ENCODE measurements at regions not wholly inside any gene's neighbourhood (a gene's known extent, or its start where the extent isn't known, plus 50 kb on each side); places are given as distances from the start of the nearest gene placed in this dataset.

DNA sequence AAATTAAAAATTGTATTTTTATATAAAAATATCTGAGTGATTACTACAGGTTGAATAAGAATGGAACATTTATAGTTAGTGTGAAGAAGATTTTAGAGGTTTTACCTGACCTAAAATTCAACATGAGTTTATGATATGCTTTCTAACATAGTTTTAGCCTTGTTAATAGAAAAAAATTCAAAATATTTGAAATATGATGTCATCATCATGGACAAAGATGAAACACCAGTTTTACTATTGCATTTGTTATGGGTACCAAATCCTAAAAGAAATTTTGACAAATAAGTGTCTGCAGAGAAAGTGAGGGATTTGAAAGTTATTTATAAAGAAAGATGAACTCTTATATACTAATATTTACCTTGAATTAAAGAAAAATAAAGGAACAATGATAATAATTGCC lies 479.7 kb downstream of the TBC1D32 start:
- DNase-seq, result no peak
- TF ChIP-seq, protein P1, sequence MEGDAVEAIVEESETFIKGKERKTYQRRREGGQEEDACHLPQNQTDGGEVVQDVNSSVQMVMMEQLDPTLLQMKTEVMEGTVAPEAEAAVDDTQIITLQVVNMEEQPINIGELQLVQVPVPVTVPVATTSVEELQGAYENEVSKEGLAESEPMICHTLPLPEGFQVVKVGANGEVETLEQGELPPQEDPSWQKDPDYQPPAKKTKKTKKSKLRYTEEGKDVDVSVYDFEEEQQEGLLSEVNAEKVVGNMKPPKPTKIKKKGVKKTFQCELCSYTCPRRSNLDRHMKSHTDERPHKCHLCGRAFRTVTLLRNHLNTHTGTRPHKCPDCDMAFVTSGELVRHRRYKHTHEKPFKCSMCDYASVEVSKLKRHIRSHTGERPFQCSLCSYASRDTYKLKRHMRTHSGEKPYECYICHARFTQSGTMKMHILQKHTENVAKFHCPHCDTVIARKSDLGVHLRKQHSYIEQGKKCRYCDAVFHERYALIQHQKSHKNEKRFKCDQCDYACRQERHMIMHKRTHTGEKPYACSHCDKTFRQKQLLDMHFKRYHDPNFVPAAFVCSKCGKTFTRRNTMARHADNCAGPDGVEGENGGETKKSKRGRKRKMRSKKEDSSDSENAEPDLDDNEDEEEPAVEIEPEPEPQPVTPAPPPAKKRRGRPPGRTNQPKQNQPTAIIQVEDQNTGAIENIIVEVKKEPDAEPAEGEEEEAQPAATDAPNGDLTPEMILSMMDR (IDR thresholded peaks at IDR 0.05; ENCODE audit: low read depth, low read length, missing control alignments), result no peak

DNA sequence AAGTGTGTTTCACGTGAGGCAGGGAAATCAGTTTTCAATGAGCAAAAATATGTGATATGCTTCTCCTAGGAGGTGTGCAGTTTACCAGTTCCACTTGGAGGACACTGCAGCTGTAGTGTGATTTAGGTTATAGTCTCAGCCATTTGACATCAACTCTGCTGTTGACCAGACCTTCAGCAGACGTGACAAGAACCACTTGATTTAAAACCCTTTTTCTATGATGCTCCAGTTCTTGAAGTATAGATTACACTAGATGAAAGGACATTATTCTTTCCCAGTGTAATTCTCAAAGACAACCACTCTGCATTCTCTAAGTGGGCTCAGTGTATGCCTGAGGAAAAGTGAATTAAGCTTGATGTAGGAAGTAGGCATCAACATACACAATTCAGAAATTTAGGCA lies 480.8 kb downstream of the TBC1D32 start:
- Histone ChIP-seq H3K27ac (no peak overlapping the region), H3K4me3 (ENCODE audit: low read depth, low read length) (no peak overlapping the region), H3K27me3 (replicated peaks) (no peaks in the 10 kb centered on the region), H3K36me3 (replicated peaks) (no peaks in the 10 kb centered on the region)
- no peak for DNase-seq
- TF ChIP-seq, protein P1 (IDR thresholded peaks at IDR 0.05; ENCODE audit: low read depth, low read length, missing control alignments), result no peak
- in situ Hi-C loops (cut with HindIII; ENCODE audit: low pct_ligation_motif_present, low sequenced_read_pairs), result no loop called here

More for the DNA sequence above, 479.7 kb downstream of the TBC1D32 start:
- H3K27ac ChIP-seq, result no peak overlapping the region
- H3K36me3 ChIP-seq (replicated peaks), result no peaks in the 10 kb centered on the region
- in situ Hi-C loops (cut with HindIII; ENCODE audit: low pct_ligation_motif_present, low sequenced_read_pairs), result no loop called here
- no peak overlapping the region for H3K4me3 ChIP-seq (ENCODE audit: low read depth, low read length)
- no peaks in the 10 kb centered on the region for H3K27me3 ChIP-seq (replicated peaks)

DNA sequence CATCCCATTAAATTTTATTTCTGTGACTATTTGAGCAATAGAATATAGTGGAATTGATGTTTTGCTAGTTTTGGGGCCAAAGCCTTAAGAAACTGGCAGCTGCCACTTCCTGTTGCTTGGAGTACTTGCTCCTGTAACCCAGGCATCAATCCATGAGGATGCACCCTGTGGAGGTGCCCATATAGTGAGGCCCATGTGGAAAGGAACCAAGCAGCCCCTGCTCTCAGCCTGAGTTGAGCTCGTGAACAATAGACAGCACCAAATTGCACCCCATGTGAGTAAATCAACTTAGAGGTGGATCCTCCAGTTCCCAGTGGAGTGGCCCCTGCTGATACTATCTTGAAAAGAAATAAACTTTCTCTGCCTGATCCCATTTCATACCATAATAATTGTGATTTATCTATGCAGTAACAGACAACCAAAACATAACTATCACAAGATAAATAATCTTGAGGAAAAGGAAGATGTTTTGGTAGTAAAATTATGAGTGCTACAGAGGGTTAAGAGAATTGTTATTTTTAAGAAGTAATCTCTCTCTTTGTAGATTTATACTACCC lies 481.9 kb downstream of the TBC1D32 start:
- Histone ChIP-seq H3K27me3 (replicated peaks) (no peaks in the 10 kb centered on the region), H3K4me3 (ENCODE audit: low read depth, low read length) (no peak overlapping the region), H3K27ac (no peak overlapping the region), H3K36me3 (replicated peaks) (no peaks in the 10 kb centered on the region)
- TF ChIP-seq, protein P1 (IDR thresholded peaks at IDR 0.05; ENCODE audit: low read depth, low read length, missing control alignments), result no peak
- in situ Hi-C loops (cut with HindIII; ENCODE audit: low pct_ligation_motif_present, low sequenced_read_pairs), result no loop called here
- no peak for DNase-seq

DNA sequence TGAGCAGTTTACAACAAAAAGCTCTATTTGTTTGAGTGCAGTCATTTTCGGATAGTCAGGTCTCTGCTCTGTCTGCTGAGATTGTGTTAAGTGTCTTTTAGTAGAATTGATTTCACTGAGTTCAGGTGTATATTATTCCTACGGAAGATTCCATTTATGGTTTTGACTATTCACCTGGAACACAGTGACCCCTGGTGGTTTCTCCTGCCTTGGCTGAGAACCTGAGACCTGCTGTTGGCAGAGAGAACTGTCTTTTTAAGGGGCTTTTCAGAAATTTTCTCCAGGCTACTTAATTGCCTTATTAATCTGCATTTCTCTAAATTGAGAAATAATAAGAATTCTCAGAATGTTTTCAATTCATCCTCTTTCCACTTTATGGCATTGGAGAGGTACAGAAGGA lies 508.0 kb downstream of the TBC1D32 start:
- in situ Hi-C loops (cut with HindIII; ENCODE audit: low pct_ligation_motif_present, low sequenced_read_pairs), result no loop called here
- H3K36me3 ChIP-seq (replicated peaks), result no peaks in the 10 kb centered on the region
- H3K27me3 ChIP-seq (replicated peaks), result no peaks in the 10 kb centered on the region
- TF ChIP-seq, protein P1 (IDR thresholded peaks at IDR 0.05; ENCODE audit: low read depth, low read length, missing control alignments), result peak; percentile 56
- no peak overlapping the region for H3K27ac ChIP-seq
- H3K4me3 ChIP-seq (ENCODE audit: low read depth, low read length), result no peak overlapping the region
- no peak for DNase-seq

DNA sequence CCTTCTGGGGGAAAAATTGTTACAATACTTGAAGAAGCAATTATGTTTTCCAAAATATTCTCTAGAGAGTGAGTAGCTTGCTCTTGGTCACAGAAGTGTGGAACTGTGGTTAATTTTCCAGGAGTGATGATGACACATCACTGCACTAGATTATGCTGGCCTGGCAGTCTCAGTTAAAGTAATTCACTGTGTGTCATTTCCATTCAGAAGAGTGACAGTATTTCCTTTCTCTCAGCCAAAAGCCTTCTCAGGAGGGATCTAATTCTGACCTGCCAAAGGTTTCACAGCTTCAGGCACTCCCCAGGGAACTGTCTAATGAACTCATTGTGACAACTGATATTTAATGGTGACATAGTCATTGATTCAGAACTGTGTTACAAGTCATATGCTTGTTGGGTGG lies 517.5 kb downstream of the TBC1D32 start:
- no peak overlapping the region for H3K27ac ChIP-seq
- no peak for DNase-seq
- H3K4me3 ChIP-seq (ENCODE audit: low read depth, low read length), result no peak overlapping the region
- TF ChIP-seq, protein P1 (IDR thresholded peaks at IDR 0.05; ENCODE audit: low read depth, low read length, missing control alignments), result no peak
- in situ Hi-C loops (cut with HindIII; ENCODE audit: low pct_ligation_motif_present, low sequenced_read_pairs), result no loop called here
- no peaks in the 10 kb centered on the region for H3K36me3 ChIP-seq (replicated peaks)
- no peaks in the 10 kb centered on the region for H3K27me3 ChIP-seq (replicated peaks)

DNA sequence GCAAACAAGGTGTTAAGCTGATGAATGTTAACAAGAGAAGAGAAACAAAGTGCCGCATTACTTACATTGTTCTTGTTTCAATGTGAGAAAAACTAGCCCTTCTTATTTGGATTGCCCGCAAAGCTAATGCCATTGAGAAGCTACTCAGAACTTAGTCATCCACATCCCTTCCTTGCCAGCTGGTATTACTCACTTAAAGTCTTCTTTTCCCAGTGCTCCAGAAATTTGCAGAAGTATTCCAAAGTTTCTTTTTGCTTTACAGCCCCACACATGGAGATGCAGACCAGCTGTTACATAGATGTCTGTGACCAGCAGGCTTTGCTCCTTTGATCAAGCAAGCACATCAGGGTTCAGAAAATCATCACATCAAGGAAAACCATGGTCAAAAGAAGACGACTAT lies 529.0 kb downstream of the TBC1D32 start:
- Histone ChIP-seq H3K4me3 (ENCODE audit: low read depth, low read length) (no peak overlapping the region), H3K27ac (no peak overlapping the region), H3K36me3 (replicated peaks) (no peaks in the 10 kb centered on the region), H3K27me3 (replicated peaks) (no peaks in the 10 kb centered on the region)
- DNase-seq, result no peak
- TF ChIP-seq, protein P1 (IDR thresholded peaks at IDR 0.05; ENCODE audit: low read depth, low read length, missing control alignments), result no peak
- in situ Hi-C loops (cut with HindIII; ENCODE audit: low pct_ligation_motif_present, low sequenced_read_pairs), result no loop called here

Measured in brain microvascular endothelial cell (primary cell).